SW480 (cell line): ENCODE measurements at regions not wholly inside any gene's neighbourhood (a gene's known extent, or its start where the extent isn't known, plus 50 kb on each side); places are given as distances from the start of the nearest gene placed in this dataset.

Source experiments
- DNase-seq: peaks from one replicate; pipeline ENCODE4 v3.0.0-alpha.2; 2016; ENCODE audit warnings: low spot score

GRCh38 chr1:216916890-216917438, 193.7 kb upstream of the ESRRG start:
- no peak for DNase-seq

DNA sequence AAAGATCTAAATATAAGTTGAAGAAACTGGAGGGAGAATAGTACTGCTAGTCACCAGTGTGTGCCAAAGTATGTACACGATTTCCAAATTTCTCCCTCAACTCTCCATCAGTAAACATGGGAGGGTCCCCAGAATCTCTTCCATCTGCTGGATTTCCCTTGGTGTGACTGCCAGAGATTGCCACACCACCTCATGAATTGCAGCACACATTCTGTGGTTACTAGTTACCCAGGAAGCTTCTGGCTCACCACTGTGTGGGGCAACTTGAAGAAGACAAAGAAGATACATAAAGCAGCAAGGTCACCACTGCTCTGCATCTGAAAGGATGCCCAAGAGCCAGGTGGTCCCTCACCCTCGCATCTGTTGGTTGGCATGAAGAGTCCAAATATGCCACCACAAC, 191.7 kb upstream of the ESRRG start:
- no peak for DNase-seq

GRCh38 chr1:216913976-216914375, 190.7 kb upstream of the ESRRG start:
- DNase-seq, result no peak

- no peak for DNase-seq
These were observed 187.0 kb upstream of the ESRRG start for GRCh38 chr1:216910081-216910840.

GRCh38 chr1:216908126-216908525, 184.9 kb upstream of the ESRRG start:
- no peak for DNase-seq

- no peak for DNase-seq
These were observed 183.9 kb upstream of the ESRRG start for GRCh38 chr1:216907100-216907499.

GRCh38 chr1:216905781-216906180, 182.6 kb upstream of the ESRRG start:
- DNase-seq, result no peak

- DNase-seq, result no peak
These were observed 181.9 kb upstream of the ESRRG start for GRCh38 chr1:216905137-216905536.

- DNase-seq, result no peak
These were observed 181.2 kb upstream of the ESRRG start for GRCh38 chr1:216904471-216904870.

DNA sequence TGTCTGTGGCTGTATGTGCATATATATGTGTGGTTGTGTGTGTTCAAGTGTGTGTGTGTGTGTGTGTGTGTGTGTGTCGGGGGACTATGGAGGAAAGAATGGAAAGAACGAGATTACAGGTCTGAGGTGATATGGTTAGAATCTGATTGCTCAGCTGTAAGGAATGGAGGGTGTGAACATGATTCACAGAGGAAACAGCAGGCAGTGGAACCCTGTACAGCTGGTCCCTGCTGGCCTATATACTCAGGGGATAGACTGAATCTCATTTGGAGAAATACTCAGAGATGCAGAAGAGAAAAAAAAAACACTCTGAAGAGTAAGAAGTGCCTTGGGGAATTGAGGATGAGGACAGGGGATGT, 180.1 kb upstream of the ESRRG start:
- peak; percentile 70 for DNase-seq

- DNase-seq, result peak; percentile 84
These were observed 179.6 kb upstream of the ESRRG start for GRCh38 chr1:216902669-216903381.

- DNase-seq, result no peak
These were observed 176.9 kb upstream of the ESRRG start for GRCh38 chr1:216900116-216900620.

DNA sequence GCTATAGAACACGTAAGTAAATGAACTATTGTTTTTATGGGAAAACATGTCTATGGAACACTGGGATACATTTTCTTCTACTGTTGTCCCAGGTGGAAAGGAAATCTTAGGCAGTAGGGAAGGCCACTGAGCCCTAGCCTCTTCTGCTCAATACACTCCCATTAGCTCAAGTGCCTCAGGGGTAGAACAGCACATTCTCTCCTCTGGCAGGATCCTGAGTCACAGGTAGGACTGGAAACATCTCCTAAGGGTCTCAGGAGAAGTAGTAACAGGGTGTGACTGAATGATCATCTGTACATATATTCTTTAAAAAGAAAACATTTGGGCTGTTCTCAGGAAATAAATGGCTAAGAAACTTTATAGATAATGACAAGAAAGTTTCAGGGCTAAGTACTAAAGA, 175.6 kb upstream of the ESRRG start:
- DNase-seq, result no peak

- no peak for DNase-seq
These were observed 172.9 kb upstream of the ESRRG start for GRCh38 chr1:216896146-216896545.

GRCh38 chr1:216894494-216894893, 171.3 kb upstream of the ESRRG start:
- DNase-seq, result no peak

GRCh38 chr1:216892581-216893160, 169.4 kb upstream of the ESRRG start:
- DNase-seq, result no peak

DNA sequence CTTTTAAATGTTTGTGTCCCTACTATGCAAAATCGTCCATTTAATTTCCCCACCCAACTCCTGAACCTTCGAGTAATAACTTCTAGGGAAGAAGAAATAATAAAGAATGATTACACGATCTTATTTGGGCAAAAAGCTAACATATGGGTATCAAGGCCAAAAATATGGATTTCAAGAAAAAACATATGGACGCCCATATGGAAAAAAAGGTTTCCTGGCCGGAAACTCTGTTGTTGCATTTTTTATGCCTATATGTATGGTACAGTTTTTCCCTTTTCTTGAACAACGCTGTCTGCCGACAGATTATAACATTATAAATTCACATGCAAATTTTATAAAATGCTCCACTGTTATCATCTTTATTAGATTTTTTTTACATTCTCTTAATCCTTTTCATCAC, 167.6 kb upstream of the ESRRG start:
- DNase-seq, result no peak

DNA sequence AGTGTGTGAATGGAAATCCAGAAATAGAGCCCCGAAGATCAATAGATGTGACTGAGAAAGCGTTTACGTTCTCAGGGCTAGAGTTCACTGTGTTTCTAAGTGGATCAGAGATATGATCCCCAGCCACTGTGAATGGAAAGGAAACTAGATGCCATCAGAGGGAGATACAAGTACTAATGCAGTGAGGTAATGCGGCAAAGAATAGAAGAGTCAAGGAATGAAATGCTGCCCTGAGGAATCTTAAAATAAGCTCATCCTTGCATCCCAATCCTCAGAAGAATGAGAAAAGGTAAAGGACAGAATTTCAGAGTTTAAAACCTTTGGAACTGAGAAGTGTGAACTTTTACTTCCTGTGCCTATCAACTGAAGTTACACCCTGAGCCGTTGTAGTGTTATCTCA, 165.5 kb upstream of the ESRRG start:
- no peak for DNase-seq

- no peak for DNase-seq
These were observed 163.8 kb upstream of the ESRRG start for GRCh38 chr1:216887032-216887431.

DNA sequence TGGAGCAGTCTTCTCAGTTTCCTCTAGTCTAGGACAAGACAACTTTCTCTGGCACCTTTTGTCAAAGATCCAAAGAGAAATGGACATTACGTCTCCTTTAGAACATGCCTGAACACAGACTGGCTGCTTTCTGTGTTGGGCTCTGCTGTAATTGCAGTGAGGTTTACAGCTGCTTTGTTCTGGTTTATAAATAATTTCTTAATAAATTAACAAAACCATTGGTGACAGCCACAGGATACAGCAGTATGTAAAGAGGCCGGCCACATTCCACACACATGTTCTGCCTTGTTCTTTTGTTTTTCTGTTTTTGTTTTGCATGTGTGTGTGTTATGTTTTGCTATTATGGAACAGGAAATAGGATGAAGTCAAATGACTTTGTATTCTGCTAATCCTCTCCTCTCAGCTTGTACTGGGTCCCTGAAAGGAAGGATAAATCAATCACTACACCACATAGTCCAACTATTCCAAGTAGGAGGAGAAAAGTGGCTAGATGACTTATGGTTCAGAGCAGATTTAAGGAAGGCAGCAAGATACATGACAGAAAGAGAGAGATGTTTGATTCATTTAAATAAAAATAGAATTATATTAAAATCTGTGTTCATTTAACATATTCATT, 161.5 kb upstream of the ESRRG start:
- DNase-seq, result no peak

DNA sequence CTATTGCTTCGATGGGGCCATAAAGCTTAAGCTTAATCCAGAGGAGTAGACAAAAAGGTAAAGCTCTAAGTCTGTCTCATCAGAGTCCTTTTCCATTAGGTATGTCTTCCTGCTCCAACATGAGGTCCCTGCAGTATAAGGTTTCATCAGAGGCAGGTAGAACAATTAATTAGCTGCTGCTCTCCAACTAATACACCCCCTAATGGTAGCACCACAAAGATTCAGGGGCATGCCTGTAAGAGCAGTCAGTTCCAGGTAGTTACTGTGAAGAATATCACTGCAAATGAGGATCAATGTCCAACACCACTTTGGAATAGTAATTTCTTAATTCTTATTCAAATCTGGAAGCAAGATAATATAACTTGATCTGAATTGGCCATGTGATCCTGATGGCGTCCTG, 160.3 kb upstream of the ESRRG start:
- no peak for DNase-seq

DNA sequence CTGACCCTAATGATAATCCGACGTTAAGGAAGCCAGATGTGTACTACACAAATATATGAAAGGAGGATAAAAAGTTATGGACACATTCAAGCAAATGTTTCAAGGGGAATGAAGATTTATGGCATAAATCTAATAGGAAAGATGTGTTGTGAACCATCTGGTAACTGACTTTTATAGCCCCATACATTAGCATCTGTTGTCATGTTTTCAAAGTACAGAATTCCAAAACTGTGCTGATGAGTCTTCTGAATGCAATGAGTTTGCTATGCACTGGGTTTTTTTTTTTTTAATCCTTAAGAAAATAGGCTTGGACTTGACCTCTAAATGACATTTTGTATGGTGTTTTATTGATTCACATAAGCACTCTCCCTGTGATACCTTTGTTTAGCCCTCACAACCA, 158.5 kb upstream of the ESRRG start:
- no peak for DNase-seq

DNA sequence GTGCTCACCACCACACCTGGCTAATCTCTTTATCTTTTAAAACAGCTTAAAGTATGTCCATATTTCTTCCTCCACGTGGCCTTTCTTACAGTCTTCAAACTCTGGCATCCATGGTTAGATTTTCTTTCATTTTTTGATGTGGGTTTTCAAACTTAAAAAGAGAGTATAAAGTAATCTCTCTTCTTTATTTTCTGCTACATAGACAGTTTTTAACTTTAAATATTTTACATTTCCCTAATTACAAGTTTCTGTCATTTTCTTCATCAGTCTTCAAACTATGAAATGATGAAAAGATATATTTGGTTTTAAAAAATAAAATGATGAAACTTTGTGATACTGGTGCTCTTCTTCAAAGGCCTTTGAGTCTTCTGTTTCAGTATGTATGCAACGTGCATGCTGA, 143.5 kb upstream of the ESRRG start:
- DNase-seq, result no peak
